ENCODE measurements at regions not wholly inside any gene's neighbourhood (a gene's known extent, or its start where the extent isn't known, plus 50 kb on each side); places are given as distances from the start of the nearest gene placed in this dataset.

GRCh38 chr9:96089452-96090085 lies 212.4 kb downstream of the HSD17B3 start:
- no peak for DNase-seq (ENCODE audit: low read depth in 2 of 2, low spot score in 1 of 2)

GRCh38 chr9:96088510-96088909 lies 213.0 kb downstream of the ERCC6L2 start:
- no peak for DNase-seq (ENCODE audit: low read depth in 2 of 2, low spot score in 1 of 2)

DNA sequence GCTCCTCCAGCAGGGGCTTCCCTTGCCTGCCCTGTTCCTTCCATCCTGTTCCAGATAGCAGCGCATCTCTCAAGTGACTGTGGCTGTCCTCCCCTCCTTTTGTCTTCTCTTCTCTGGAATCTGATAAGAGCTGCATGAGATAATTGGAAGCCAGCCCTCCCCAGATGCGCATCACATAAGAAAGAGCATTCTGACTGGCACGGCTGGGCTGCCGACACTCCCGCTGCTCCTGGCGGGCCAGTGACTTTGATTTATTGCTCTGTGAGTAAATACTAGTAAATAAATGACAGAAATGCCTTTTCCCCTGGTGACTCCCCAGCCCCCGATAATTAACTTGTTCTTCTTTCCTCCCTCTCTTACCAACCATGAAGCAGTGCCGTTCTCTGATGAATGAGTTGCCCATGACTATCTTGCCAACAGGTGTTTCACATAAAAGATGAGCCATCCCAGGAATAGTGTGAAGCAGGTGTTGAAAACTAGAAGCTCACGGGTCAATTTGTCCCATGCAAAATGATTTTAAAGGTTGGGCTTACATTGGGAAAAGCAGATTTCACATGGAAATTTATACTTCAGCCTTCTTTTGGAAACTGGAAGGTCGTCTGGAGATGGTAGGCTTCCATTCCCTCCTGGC lies 212.3 kb downstream of the ERCC6L2 start:
- no peak for DNase-seq (ENCODE audit: low read depth in 2 of 2, low spot score in 1 of 2)

DNA sequence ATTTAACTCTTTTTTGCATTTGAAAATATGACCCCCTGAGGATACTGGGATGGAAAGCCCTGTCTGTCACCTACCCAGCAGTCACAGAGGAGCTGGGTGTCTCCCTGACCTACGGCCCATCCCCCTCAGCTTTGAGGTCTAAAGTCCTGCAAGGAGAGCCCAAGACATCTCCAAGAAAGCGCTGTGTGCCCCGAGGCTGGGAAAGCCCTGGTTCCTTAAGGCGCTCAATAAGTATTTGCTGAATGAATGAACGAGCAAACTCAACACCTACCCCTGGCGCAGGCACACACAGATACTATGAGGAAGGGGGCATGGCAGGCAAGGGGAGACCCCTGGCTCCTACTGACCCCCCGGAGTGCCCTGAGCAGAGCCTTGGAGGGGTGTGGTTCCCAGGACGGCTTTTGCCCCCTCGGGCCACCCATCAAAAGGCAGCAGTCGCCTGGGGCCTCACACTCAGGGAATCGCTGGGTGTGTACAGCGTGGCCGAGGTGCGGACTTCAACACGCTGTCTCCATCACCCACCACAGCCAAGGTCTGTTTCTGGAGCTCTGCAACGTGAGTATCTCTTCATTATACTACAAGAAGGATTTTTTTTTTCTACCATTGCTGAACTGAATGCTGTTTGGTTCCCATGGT lies 211.6 kb downstream of the ERCC6L2 start:
- no peak for DNase-seq (ENCODE audit: low read depth in 2 of 2, low spot score in 1 of 2)

DNA sequence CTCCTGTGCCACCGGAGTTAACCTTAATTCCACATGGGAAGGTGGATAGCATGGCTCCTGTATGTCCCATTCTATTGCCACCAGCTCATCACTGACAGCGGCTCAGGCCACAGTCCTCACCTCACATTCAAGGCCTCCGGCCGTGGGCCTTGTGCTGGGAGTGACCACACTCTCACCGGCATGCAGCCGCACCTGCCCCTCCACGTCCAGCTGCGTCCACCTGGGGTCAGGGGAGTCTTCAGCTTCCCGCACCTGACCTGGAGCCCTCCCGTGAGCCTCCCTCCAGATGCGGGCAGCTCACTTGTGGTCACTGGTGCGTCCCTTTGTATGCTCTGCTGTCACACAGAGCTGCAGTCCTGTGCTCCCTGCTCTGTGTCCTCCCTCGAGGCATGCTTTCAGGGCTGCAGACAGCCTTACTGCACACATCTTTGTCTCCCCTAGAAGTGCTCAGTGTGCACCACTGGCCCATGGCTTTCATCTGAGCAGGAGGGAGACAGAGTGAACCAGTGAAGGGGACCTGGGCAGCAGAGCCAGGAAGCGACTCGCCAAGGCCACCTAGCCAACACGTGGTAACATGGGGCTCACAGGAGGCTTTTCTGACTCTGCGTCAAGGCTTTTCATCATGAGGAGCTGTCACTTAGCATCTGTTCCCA lies 210.1 kb downstream of the ERCC6L2 start:
- no peak for DNase-seq (ENCODE audit: low read depth in 2 of 2, low spot score in 1 of 2)

DNA sequence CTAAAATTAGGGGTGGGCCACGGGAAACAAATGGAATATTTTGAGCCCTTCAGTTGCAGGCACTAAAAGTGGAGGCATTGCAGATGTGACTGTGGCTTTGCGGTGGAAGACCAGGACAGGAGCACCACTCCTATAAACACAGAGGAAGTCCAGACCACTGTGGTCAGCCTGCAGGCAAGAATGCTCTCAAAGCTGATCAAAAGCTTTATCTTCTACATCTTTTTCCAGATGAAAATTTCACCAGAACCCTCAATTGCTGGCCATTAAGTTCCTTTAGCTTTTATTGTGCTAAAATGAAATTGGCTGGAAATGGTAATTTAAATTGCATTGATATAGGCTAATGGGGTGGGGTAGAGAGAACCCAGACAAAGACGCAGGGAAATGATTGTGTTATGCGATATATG lies 208.8 kb downstream of the ERCC6L2 start:
- DNase-seq (ENCODE audit: low read depth in 2 of 2, low spot score in 1 of 2), result no peak

- DNase-seq (ENCODE audit: low read depth in 2 of 2, low spot score in 1 of 2), result no peak
Measured at GRCh38 chr9:96082516-96083232, 207.2 kb downstream of the ERCC6L2 start.

- no peak for DNase-seq (ENCODE audit: low read depth in 2 of 2, low spot score in 1 of 2)
Measured at GRCh38 chr9:96080364-96080763, 204.9 kb downstream of the ERCC6L2 start.

DNA sequence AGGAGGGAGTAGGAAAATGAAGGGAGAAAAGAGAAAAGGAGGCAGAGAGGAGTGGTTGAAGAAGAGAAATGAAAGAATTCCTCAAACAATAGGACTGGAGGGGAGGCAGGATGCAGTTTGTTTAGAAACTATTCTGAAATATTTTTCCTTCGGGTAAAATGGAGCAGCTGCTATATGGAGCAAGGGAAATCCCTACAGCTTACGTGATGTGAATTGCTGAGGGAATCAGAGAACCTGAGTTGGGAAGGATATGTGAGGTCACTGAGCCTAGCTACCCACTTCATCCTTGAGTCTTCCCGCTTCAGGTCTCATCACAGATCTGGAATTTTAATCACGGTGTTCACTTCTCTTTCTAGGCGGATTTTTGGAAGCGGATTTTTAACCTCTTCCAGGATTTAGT lies 204.3 kb downstream of the ERCC6L2 start:
- no peak for DNase-seq (ENCODE audit: low read depth in 2 of 2, low spot score in 1 of 2)

- DNase-seq (ENCODE audit: low read depth in 2 of 2, low spot score in 1 of 2), result no peak
Measured at GRCh38 chr9:96078897-96079490, 203.5 kb downstream of the ERCC6L2 start.

DNA sequence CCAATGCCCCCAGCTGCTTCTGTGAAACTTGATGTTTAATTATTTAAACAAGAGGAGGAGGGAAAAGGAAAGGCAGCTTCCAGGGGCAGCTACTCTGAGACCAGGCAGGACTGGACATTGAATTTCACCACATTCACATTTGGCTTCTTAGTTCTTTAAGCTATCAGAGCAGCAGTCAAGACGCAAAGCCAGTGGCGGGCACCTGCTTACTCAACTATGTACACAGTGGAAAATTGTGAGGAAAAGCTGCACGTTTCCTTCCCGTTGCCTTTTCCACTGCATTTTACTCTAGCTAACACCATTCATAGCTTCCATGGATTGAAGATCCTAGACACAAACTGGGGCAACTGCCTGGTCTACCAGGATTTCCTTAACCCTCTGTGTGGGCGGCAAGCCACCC lies 200.3 kb downstream of the ERCC6L2 start:
- DNase-seq (ENCODE audit: low read depth in 2 of 2, low spot score in 1 of 2), result no peak

DNA sequence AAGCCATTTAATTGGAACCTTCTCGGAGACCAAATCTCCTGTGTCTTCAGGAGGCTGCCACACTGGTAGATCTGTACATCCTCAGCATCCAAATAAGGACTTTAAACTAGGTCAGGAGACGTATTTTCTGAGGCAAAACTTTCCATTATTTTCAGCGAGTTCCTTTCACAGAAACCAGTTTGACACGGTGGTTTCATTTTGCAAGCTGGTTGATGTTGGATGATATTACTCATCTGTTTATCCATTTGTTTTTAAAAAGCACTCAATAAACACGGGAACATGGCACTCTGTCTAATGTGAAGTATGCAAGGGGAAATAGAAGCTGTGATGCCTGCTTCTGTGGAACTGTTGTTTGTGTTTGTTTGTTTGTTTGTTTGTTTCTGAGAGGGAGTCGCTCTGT lies 199.6 kb downstream of the ERCC6L2 start:
- no peak for DNase-seq (ENCODE audit: low read depth in 2 of 2, low spot score in 1 of 2)

DNA sequence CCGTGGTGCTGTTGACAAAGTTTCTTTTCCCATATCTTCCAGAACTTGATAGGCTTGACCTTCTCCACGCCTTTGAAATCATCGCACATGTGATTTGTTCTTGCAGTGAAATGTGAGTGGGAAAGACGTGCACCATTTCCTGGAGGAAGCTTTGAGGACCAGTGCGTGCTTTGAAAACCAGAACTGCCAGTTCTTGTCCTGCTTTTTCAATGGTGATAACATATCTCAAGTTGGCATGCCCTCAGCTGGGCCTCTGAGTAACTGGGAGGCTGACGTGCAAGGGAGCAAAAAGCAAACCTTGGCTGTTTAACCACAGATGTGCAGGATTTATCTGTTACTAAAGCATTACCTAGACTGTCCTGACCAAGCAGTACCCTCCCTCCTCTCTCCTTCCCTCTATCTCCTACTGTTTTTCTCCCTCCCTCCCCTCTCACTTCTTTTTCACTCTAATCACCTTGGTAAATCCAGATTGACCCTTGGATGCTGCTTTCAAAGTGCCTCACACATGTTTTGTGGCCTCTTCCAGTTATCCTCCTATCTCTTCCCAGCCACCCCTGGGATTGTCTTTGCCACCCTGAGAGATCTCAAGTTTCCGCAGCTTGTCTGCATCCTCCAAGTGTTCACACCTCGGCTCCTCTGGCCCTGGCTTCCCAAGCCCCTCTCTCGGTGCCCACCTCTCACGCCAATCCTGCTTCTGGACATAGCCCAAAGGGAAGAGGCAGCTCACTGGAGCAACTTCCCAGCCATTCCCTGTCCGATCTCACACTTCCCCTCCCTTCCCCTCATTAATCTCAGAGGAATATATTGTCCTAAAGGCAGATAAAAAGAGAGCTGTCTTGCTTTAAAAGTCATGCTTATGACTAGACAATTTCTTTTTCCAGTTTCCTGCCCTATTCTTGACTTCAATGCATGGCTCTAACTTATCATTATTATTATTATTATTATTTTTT lies 198.3 kb downstream of the ERCC6L2 start:
- no peak for DNase-seq (ENCODE audit: low read depth in 2 of 2, low spot score in 1 of 2)

DNA sequence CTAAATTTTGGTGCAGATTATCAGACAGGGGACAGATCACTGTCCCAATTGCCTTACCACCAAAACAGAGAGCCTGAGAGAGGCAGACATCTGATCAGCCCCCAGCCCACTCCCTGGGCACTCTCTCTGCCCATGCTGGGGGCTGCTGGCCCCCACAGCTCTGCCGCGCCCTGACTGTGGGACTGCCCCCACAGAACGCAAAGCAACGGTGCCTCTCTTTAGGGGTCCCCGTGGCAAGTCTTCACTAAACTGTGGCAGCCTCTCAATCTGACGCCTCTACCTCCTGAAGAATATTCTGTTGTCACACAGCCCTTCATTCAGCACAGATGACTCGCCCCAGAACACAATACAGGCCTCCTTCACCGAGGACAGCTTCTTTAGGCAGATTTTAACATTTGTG lies 197.4 kb downstream of the ERCC6L2 start:
- DNase-seq (ENCODE audit: low read depth in 2 of 2, low spot score in 1 of 2), result no peak

DNA sequence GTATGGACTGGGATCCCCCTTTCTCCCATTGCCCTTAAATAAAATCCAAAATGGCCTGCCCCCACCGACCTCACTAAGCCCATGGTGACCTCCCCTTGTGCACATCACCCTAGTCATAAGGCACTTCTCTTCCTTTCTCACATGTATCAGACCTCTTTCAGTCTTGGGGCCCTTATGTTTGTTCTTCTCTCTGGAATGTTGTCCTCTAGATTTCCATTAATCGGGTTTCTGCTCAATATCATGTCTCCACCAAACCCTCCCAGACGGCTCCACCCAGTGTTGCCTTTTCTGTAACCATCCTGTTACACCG lies 196.3 kb downstream of the ERCC6L2 start:
- DNase-seq (ENCODE audit: low read depth in 2 of 2, low spot score in 1 of 2), result no peak

- no peak for DNase-seq (ENCODE audit: low read depth in 2 of 2, low spot score in 1 of 2)
Measured at GRCh38 chr9:96071076-96071814, 195.8 kb downstream of the ERCC6L2 start.

GRCh38 chr9:96069629-96070220 lies 194.2 kb downstream of the ERCC6L2 start:
- no peak for DNase-seq (ENCODE audit: low read depth in 2 of 2, low spot score in 1 of 2)

GRCh38 chr9:96068511-96068910 lies 193.0 kb downstream of the ERCC6L2 start:
- no peak for DNase-seq (ENCODE audit: low read depth in 2 of 2, low spot score in 1 of 2)

GRCh38 chr9:96067600-96067999 lies 192.1 kb downstream of the ERCC6L2 start:
- no peak for DNase-seq (ENCODE audit: low read depth in 2 of 2, low spot score in 1 of 2)
